Transverse colon (tissue), 4 donors: ENCODE measurements at regions not wholly inside any gene's neighbourhood (a gene's known extent, or its start where the extent isn't known, plus 50 kb on each side); places are given as distances from the start of the nearest gene placed in this dataset.

Experiments used
- POLR2AphosphoS5 ChIP-seq, 3 donors: sonication (generic); formaldehyde crosslinking; IDR thresholded peaks; one replicate each; pipeline ENCODE4 v1.6.1; 2016; ENCODE audit warnings: antibody characterized with exemption in 3 of 3
- TF ChIP-seq, protein P1 (sequence below), 5 experiments: fragments of 200-600 bp in 3 of 5; fragments of 450-650 bp in 2 of 5; sonication (generic) in 3 of 5; IDR thresholded peaks; 1 replicate in 2 of 5; 2 replicates in 3 of 5; pipeline ENCODE4 v1.5.1; 2016 to 2017; ENCODE audit warnings: antibody characterized with exemption in 5 of 5, inconsistent platforms in 3 of 5, mild to moderate bottlenecking in 2 of 5, moderate library complexity in 1 of 5

- TF ChIP-seq, protein P1, sequence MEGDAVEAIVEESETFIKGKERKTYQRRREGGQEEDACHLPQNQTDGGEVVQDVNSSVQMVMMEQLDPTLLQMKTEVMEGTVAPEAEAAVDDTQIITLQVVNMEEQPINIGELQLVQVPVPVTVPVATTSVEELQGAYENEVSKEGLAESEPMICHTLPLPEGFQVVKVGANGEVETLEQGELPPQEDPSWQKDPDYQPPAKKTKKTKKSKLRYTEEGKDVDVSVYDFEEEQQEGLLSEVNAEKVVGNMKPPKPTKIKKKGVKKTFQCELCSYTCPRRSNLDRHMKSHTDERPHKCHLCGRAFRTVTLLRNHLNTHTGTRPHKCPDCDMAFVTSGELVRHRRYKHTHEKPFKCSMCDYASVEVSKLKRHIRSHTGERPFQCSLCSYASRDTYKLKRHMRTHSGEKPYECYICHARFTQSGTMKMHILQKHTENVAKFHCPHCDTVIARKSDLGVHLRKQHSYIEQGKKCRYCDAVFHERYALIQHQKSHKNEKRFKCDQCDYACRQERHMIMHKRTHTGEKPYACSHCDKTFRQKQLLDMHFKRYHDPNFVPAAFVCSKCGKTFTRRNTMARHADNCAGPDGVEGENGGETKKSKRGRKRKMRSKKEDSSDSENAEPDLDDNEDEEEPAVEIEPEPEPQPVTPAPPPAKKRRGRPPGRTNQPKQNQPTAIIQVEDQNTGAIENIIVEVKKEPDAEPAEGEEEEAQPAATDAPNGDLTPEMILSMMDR (IDR thresholded peaks at IDR 0.05): no peak
- no peak for TF ChIP-seq POLR2AphosphoS5 (IDR thresholded peaks at IDR 0.05)
Observed at GRCh38 chr2:128613351-128613750, 294.7 kb upstream of the HS6ST1 start.
